ENCODE measurements at regions not wholly inside any gene's neighbourhood (a gene's known extent, or its start where the extent isn't known, plus 50 kb on each side); places are given as distances from the start of the nearest gene placed in this dataset.

- H3K36me3 Mint-ChIP-seq: no peaks in the 10 kb centered on the region
- no peaks in the 10 kb centered on the region for H3K27me3 Mint-ChIP-seq
- Histone ChIP-seq H3K27me3 (ENCODE audit: insufficient read depth, low read length) (no peaks in the 10 kb centered on the region), H3K4me1 (ENCODE audit: insufficient read depth, low read length) (no peaks in the 10 kb centered on the region), H3K36me3 (ENCODE audit: insufficient read depth, low read length) (no peaks in the 10 kb centered on the region), H3K9me3 (ENCODE audit: control insufficient read depth in 1 of 2, low read length in 2 of 2) (no peaks in the 10 kb centered on the region), H3K27ac (ENCODE audit: low read depth, low read length) (no peak overlapping the region), H3K4me3 (ENCODE audit: low read length in 2 of 2) (no peak overlapping the region)
- no peaks in the 10 kb centered on the region for H3K4me1 Mint-ChIP-seq
- POLR2A ChIA-PET (ENCODE audit: partially characterized antibody): no interaction called here
- H3K9me3 Mint-ChIP-seq: peaks cover 0 to 5% (median 0%) of the 10 kb centered on the region in 8 donors
- CTCF ChIA-PET (ENCODE audit: partially characterized antibody): no interaction called here
- DNase-seq: no peak
- no peak overlapping the region for H3K4me3 Mint-ChIP-seq
- intact Hi-C loops (cut with micrococcal nuclease): no loop called here
- H3K27ac Mint-ChIP-seq: no peak overlapping the region
Observed at GRCh38 chr3:34131091-34131490, 332.7 kb downstream of the PDCD6IP start.

- Mint-ChIP-seq H3K36me3 (no peaks in the 10 kb centered on the region), H3K4me1 (no peaks in the 10 kb centered on the region), H3K4me3 (no peak overlapping the region), H3K9me3 (peaks cover 0 to 5% (median 0%) of the 10 kb centered on the region in 8 donors), H3K27ac (no peak overlapping the region), H3K27me3 (no peaks in the 10 kb centered on the region)
- no peak for DNase-seq
- no peak overlapping the region for H3K27ac ChIP-seq (ENCODE audit: low read depth, low read length)
- CTCF ChIA-PET (ENCODE audit: partially characterized antibody): no interaction called here
- intact Hi-C loops (cut with micrococcal nuclease): no loop called here
- H3K9me3 ChIP-seq (ENCODE audit: control insufficient read depth in 1 of 2, low read length in 2 of 2): no peaks in the 10 kb centered on the region
- no peak overlapping the region for H3K4me3 ChIP-seq (ENCODE audit: low read length in 2 of 2)
- H3K27me3 ChIP-seq (ENCODE audit: insufficient read depth, low read length): no peaks in the 10 kb centered on the region
- H3K36me3 ChIP-seq (ENCODE audit: insufficient read depth, low read length): no peaks in the 10 kb centered on the region
- POLR2A ChIA-PET (ENCODE audit: partially characterized antibody): no interaction called here
- no peaks in the 10 kb centered on the region for H3K4me1 ChIP-seq (ENCODE audit: insufficient read depth, low read length)
Observed at GRCh38 chr3:34132069-34132692, 333.8 kb downstream of the PDCD6IP start.

GRCh38 chr3:34139566-34139965 lies 341.1 kb downstream of the PDCD6IP start:
- Histone ChIP-seq H3K27ac (ENCODE audit: low read depth, low read length) (no peak overlapping the region), H3K9me3 (ENCODE audit: control insufficient read depth in 1 of 2, low read length in 2 of 2) (no peaks in the 10 kb centered on the region), H3K36me3 (ENCODE audit: insufficient read depth, low read length) (no peaks in the 10 kb centered on the region), H3K27me3 (ENCODE audit: insufficient read depth, low read length) (no peaks in the 10 kb centered on the region), H3K4me1 (ENCODE audit: insufficient read depth, low read length) (no peaks in the 10 kb centered on the region), H3K4me3 (ENCODE audit: low read length in 2 of 2) (no peak overlapping the region)
- Mint-ChIP-seq H3K27me3 (peaks cover 0 to under 1% of the 10 kb centered on the region in 2 donors), H3K4me1 (no peaks in the 10 kb centered on the region), H3K9me3 (peaks cover 0 to 5% (median 0%) of the 10 kb centered on the region in 8 donors), H3K36me3 (no peaks in the 10 kb centered on the region), H3K27ac (no peak overlapping the region), H3K4me3 (no peak overlapping the region)
- ChIA-PET POLR2A (ENCODE audit: partially characterized antibody) (no interaction called here), CTCF (ENCODE audit: partially characterized antibody) (no interaction called here)
- intact Hi-C loops (cut with micrococcal nuclease): no loop called here
- no peak for DNase-seq

DNA sequence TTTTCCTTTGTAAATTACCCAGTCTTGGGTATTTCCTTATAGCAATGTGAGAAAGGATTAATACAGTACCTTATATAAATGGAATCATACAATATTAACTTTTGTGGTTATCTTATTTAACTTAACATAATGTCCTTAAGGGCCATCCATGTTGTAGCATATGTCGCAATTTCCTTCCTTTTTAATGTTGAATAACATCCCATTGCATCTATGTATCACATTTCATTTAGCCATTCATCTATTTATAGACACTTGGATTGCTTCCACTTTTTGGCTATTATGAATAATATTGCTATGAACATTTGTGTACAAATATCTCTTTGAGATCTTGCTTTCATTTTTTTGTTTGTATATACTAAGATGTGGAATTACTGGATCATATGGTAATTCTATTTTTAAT lies 342.2 kb downstream of the PDCD6IP start:
- no peaks in the 10 kb centered on the region for H3K4me1 ChIP-seq (ENCODE audit: insufficient read depth, low read length)
- H3K27ac ChIP-seq (ENCODE audit: low read depth, low read length): no peak overlapping the region
- no peak overlapping the region for H3K4me3 Mint-ChIP-seq
- no peak overlapping the region for H3K4me3 ChIP-seq (ENCODE audit: low read length in 2 of 2)
- no peak overlapping the region for H3K27ac Mint-ChIP-seq
- no peak for DNase-seq
- no peaks in the 10 kb centered on the region for H3K27me3 ChIP-seq (ENCODE audit: insufficient read depth, low read length)
- CTCF ChIA-PET (ENCODE audit: partially characterized antibody): no interaction called here
- no peaks in the 10 kb centered on the region for H3K36me3 Mint-ChIP-seq
- H3K36me3 ChIP-seq (ENCODE audit: insufficient read depth, low read length): no peaks in the 10 kb centered on the region
- peaks cover 0 to 3% of the 10 kb centered on the region in 2 donors for H3K27me3 Mint-ChIP-seq
- peaks cover 0 to 5% (median 0%) of the 10 kb centered on the region in 8 donors for H3K9me3 Mint-ChIP-seq
- intact Hi-C loops (cut with micrococcal nuclease): no loop called here
- POLR2A ChIA-PET (ENCODE audit: partially characterized antibody): no interaction called here
- no peaks in the 10 kb centered on the region for H3K9me3 ChIP-seq (ENCODE audit: control insufficient read depth in 1 of 2, low read length in 2 of 2)
- H3K4me1 Mint-ChIP-seq: no peaks in the 10 kb centered on the region

- Histone ChIP-seq H3K27me3 (ENCODE audit: insufficient read depth, low read length) (no peaks in the 10 kb centered on the region), H3K4me1 (ENCODE audit: insufficient read depth, low read length) (no peaks in the 10 kb centered on the region), H3K27ac (ENCODE audit: low read depth, low read length) (no peak overlapping the region), H3K4me3 (ENCODE audit: low read length in 2 of 2) (no peak overlapping the region), H3K9me3 (ENCODE audit: control insufficient read depth in 1 of 2, low read length in 2 of 2) (no peaks in the 10 kb centered on the region), H3K36me3 (ENCODE audit: insufficient read depth, low read length) (no peaks in the 10 kb centered on the region)
- H3K4me1 Mint-ChIP-seq: no peaks in the 10 kb centered on the region
- intact Hi-C loops (cut with micrococcal nuclease): no loop called here
- no peak overlapping the region for H3K4me3 Mint-ChIP-seq
- ChIA-PET POLR2A (ENCODE audit: partially characterized antibody) (no interaction called here), CTCF (ENCODE audit: partially characterized antibody) (no interaction called here)
- no peaks in the 10 kb centered on the region for H3K36me3 Mint-ChIP-seq
- no peak for DNase-seq
- H3K27me3 Mint-ChIP-seq: peaks cover 0 to 3% of the 10 kb centered on the region in 2 donors
- H3K27ac Mint-ChIP-seq: no peak overlapping the region
- H3K9me3 Mint-ChIP-seq: peaks cover 0 to 5% (median 0%) of the 10 kb centered on the region in 8 donors
Observed at GRCh38 chr3:34141841-34142337, 343.5 kb downstream of the PDCD6IP start.

- no peak for DNase-seq
- Mint-ChIP-seq H3K36me3 (no peaks in the 10 kb centered on the region), H3K4me3 (no peak overlapping the region), H3K27ac (no peak overlapping the region), H3K9me3 (peaks cover 0 to 3% (median 0%) of the 10 kb centered on the region in 8 donors), H3K4me1 (no peaks in the 10 kb centered on the region), H3K27me3 (peaks cover 1 to 3% of the 10 kb centered on the region in 2 donors)
- Histone ChIP-seq H3K4me1 (ENCODE audit: insufficient read depth, low read length) (no peaks in the 10 kb centered on the region), H3K27ac (ENCODE audit: low read depth, low read length) (no peak overlapping the region), H3K36me3 (ENCODE audit: insufficient read depth, low read length) (no peaks in the 10 kb centered on the region), H3K27me3 (ENCODE audit: insufficient read depth, low read length) (no peaks in the 10 kb centered on the region), H3K4me3 (ENCODE audit: low read length in 2 of 2) (no peak overlapping the region), H3K9me3 (ENCODE audit: control insufficient read depth in 1 of 2, low read length in 2 of 2) (no peaks in the 10 kb centered on the region)
- POLR2A ChIA-PET (ENCODE audit: partially characterized antibody): no interaction called here
- intact Hi-C loops (cut with micrococcal nuclease): no loop called here
- CTCF ChIA-PET (ENCODE audit: partially characterized antibody): no interaction called here
Observed at GRCh38 chr3:34145796-34146195, 347.4 kb downstream of the PDCD6IP start.

DNA sequence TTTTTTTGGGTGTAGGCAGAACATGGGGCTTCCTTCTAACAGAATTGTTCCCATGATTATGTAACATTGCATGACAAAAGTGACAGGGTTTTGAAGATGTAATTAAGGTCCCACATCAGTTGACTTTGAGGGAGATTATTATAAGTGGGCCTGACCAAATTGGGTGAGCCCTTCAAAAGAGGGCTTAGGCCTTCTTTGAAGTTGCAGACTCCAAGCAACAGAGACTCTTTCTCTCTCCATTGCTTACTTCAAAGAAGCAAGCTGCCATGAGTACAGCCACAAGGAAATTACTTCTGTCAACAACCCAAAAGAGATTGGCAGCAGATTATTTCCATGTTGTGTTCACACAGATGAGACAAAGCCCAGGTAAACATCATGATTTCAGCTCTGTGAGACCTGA lies 348.2 kb downstream of the PDCD6IP start:
- Histone ChIP-seq H3K4me3 (ENCODE audit: low read length in 2 of 2) (no peak overlapping the region), H3K9me3 (ENCODE audit: control insufficient read depth in 1 of 2, low read length in 2 of 2) (no peaks in the 10 kb centered on the region), H3K4me1 (ENCODE audit: insufficient read depth, low read length) (no peaks in the 10 kb centered on the region), H3K27ac (ENCODE audit: low read depth, low read length) (no peak overlapping the region), H3K27me3 (ENCODE audit: insufficient read depth, low read length) (no peaks in the 10 kb centered on the region), H3K36me3 (ENCODE audit: insufficient read depth, low read length) (no peaks in the 10 kb centered on the region)
- CTCF ChIA-PET (ENCODE audit: partially characterized antibody): no interaction called here
- peaks cover 1 to 3% of the 10 kb centered on the region in 2 donors for H3K27me3 Mint-ChIP-seq
- no peak overlapping the region for H3K27ac Mint-ChIP-seq
- H3K4me3 Mint-ChIP-seq: no peak overlapping the region
- intact Hi-C loops (cut with micrococcal nuclease): no loop called here
- no peak for DNase-seq
- no peaks in the 10 kb centered on the region for H3K36me3 Mint-ChIP-seq
- POLR2A ChIA-PET (ENCODE audit: partially characterized antibody): no interaction called here
- H3K9me3 Mint-ChIP-seq: peaks cover 0 to 3% (median 0%) of the 10 kb centered on the region in 8 donors
- no peaks in the 10 kb centered on the region for H3K4me1 Mint-ChIP-seq

DNA sequence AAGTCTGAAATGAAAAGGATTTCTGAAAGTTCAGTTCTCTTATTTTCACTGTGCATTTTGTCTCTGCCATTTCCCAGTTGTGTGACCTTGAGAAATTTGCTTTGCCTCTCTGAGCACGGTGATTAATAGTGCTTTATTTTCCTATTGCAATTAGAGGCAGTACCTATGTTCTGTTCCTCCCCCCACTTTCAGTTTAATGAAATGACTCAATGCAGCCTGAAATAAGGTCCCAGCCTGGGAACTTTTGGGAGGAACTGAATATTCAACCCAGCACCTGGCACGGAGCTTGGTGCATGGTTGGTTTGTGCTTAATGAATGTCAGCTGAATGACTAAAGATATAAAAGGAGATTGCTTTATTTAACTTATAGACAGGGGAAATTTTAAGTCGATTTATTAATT lies 352.6 kb downstream of the PDCD6IP start:
- Histone ChIP-seq H3K27ac (ENCODE audit: low read depth, low read length) (no peak overlapping the region), H3K36me3 (ENCODE audit: insufficient read depth, low read length) (no peaks in the 10 kb centered on the region), H3K27me3 (ENCODE audit: insufficient read depth, low read length) (no peaks in the 10 kb centered on the region), H3K4me1 (ENCODE audit: insufficient read depth, low read length) (no peaks in the 10 kb centered on the region), H3K4me3 (ENCODE audit: low read length in 2 of 2) (no peak overlapping the region), H3K9me3 (ENCODE audit: control insufficient read depth in 1 of 2, low read length in 2 of 2) (no peaks in the 10 kb centered on the region)
- Mint-ChIP-seq H3K27ac (no peak overlapping the region), H3K4me1 (no peaks in the 10 kb centered on the region), H3K36me3 (no peaks in the 10 kb centered on the region), H3K9me3 (no peaks in the 10 kb centered on the region), H3K4me3 (no peak overlapping the region), H3K27me3 (peaks cover 0 to 1% of the 10 kb centered on the region in 2 donors)
- no peak for DNase-seq
- intact Hi-C loops (cut with micrococcal nuclease): no loop called here
- ChIA-PET POLR2A (ENCODE audit: partially characterized antibody) (no interaction called here), CTCF (ENCODE audit: partially characterized antibody) (no interaction called here)
